Ovary (tissue), 3 donors: ENCODE measurements at regions not wholly inside any gene's neighbourhood (a gene's known extent, or its start where the extent isn't known, plus 50 kb on each side); places are given as distances from the start of the nearest gene placed in this dataset.

ENCODE experiments used
- CTCF ChIP-seq, 3 donors: fragments of 450-650 bp in 2 of 3; fragments of 200-600 bp in 1 of 3; IDR thresholded peaks; one replicate each; pipeline versions ENCODE4 v1.5.1 to v1.8.0; 2016 to 2022; ENCODE audit warnings: antibody characterized with exemption in 3 of 3, mild to moderate bottlenecking in 1 of 3
- POLR2A ChIP-seq: fragments of 450-650 bp; IDR thresholded peaks from one replicate; pipeline ENCODE4 v1.6.1; 2017; ENCODE audit warnings: antibody characterized with exemption, mild to moderate bottlenecking, moderate library complexity
- donor health status: DM: no; HTN: no; CAD: no.

- TF ChIP-seq CTCF (IDR thresholded peaks at IDR 0.05) (no peak), POLR2A (no peak)
These were observed 315.2 kb upstream of the GLI3 start for GRCh38 chr7:42552227-42552626.
